HEK293 (cell line): ENCODE measurements at regions not wholly inside any gene's neighbourhood (a gene's known extent, or its start where the extent isn't known, plus 50 kb on each side); places are given as distances from the start of the nearest gene placed in this dataset.

ENCODE experiments used
- CTCF ChIA-PET: fragments of 350-600 bp; formaldehyde crosslinking; extraction: SDS; loops from one replicate; lab custom pipeline; 2021; ENCODE audit warnings: antibody characterized with exemption; lab: Yijun Ruan, JAX
- POLR2A ChIA-PET: fragments of 300-600 bp; formaldehyde crosslinking; extraction: SDS; loops from one replicate; lab custom pipeline; 2020; ENCODE audit warnings: antibody characterized with exemption, inconsistent platforms; lab: Yijun Ruan, JAX
- H3K27ac ChIP-seq: fragments of 200-500 bp; sonication (Bioruptor generic); 2 replicates; pipeline ENCODE4 v1.5.1; 2014; ENCODE audit warnings: low read depth, low read length, control low read depth, inconsistent platforms; ENCODE audit errors: extremely low read depth
- H3K36me3 ChIP-seq, 2 experiments: fragments of 200-500 bp in 1 of 2; sonication (Bioruptor generic) in 1 of 2; 1 replicate in 1 of 2; 2 replicates in 1 of 2; pipeline ENCODE4 v1.5.1; 2014 to 2017; ENCODE audit warnings: inconsistent platforms in 2 of 2, low read length in 2 of 2; ENCODE audit not compliant: control insufficient read depth in 2 of 2, insufficient read depth in 1 of 2
- H3K4me1 ChIP-seq: fragments of 200-500 bp; sonication (Bioruptor generic); 2 replicates; pipeline ENCODE4 v1.5.1; 2014; ENCODE audit warnings: mild to moderate bottlenecking, low read length, inconsistent platforms; ENCODE audit not compliant: control insufficient read depth, insufficient read depth
- H3K4me3 ChIP-seq: 2 replicates; pipeline ENCODE4 v1.5.1; 2011; ENCODE audit warnings: low read depth, mild to moderate bottlenecking, control low read depth, low read length, moderate library complexity
- H3K9me3 ChIP-seq: fragments of 200-500 bp; sonication (Bioruptor generic); 2 replicates; pipeline ENCODE4 v1.5.1; 2014; ENCODE audit warnings: low read depth, low read length, inconsistent platforms; ENCODE audit not compliant: control insufficient read depth, insufficient read depth
- HOXC10 ChIP-seq: sonication (generic); formaldehyde crosslinking; IDR thresholded peaks from 2 replicates; pipeline ENCODE4 v1.8.1; 2023; ENCODE audit warnings: mild to moderate bottlenecking, missing genetic modification reagents
- HOXD13 ChIP-seq: sonication (generic); formaldehyde crosslinking; IDR thresholded peaks from 2 replicates; pipeline ENCODE4 v1.8.0; 2022; ENCODE audit warnings: missing genetic modification reagents, borderline replicate concordance
- IKZF3 ChIP-seq: fragments of 450-650 bp; IDR thresholded peaks from 2 replicates; pipeline ENCODE4 v1.5.0; 2018; ENCODE audit warnings: missing biosample characterization, mild to moderate bottlenecking, missing genetic modification characterization, moderate library complexity
- MYNN ChIP-seq: fragments of 450-650 bp; formaldehyde crosslinking; IDR thresholded peaks from 2 replicates; pipeline ENCODE4 v1.5.1; 2016; ENCODE audit warnings: missing biosample characterization, missing genetic modification characterization, borderline replicate concordance
- PBX3 ChIP-seq: sonication (generic); formaldehyde crosslinking; IDR thresholded peaks from 2 replicates; pipeline ENCODE4 v1.8.1; 2022; ENCODE audit warnings: mild to moderate bottlenecking, moderate library complexity, missing genetic modification reagents
- PRDM1 ChIP-seq: fragments of 450-650 bp; formaldehyde crosslinking; IDR thresholded peaks from 2 replicates; pipeline ENCODE4; 2016; ENCODE audit warnings: missing biosample characterization, missing genetic modification characterization
- PRDM2 ChIP-seq: fragments of 450-650 bp; formaldehyde crosslinking; IDR thresholded peaks from 2 replicates; pipeline ENCODE4 v1.5.1; 2016; ENCODE audit warnings: missing biosample characterization, missing genetic modification characterization, borderline replicate concordance
- REST ChIP-seq: fragments of 450-650 bp; formaldehyde crosslinking; IDR thresholded peaks from 2 replicates; pipeline ENCODE4 v1.5.1; 2016; ENCODE audit warnings: missing biosample characterization, missing genetic modification characterization
- SCRT1 ChIP-seq: fragments of 450-650 bp; formaldehyde crosslinking; IDR thresholded peaks from 2 replicates; pipeline ENCODE4 v1.5.1; 2016; ENCODE audit warnings: missing biosample characterization, missing genetic modification characterization, borderline replicate concordance
- SETDB1 ChIP-seq: IDR thresholded peaks from one replicate; pipeline ENCODE4 v1.6.1; 2017; ENCODE audit warnings: mild to moderate bottlenecking, low read length, moderate library complexity, mixed read lengths; ENCODE audit not compliant: insufficient read length
- YY2 ChIP-seq: fragments of 450-650 bp; formaldehyde crosslinking; IDR thresholded peaks from 2 replicates; pipeline ENCODE4 v1.5.1; 2016; ENCODE audit warnings: missing biosample characterization, missing genetic modification characterization
- ZBTB1 ChIP-seq: fragments of 450-650 bp; formaldehyde crosslinking; IDR thresholded peaks from 2 replicates; pipeline ENCODE4 v1.5.1; 2016; ENCODE audit warnings: missing biosample characterization, missing genetic modification characterization
- ZBTB10 ChIP-seq: fragments of 450-650 bp; formaldehyde crosslinking; IDR thresholded peaks from 2 replicates; pipeline ENCODE4 v1.5.1; 2016; ENCODE audit warnings: missing biosample characterization, missing genetic modification characterization
- ZBTB17 ChIP-seq: fragments of 450-650 bp; formaldehyde crosslinking; IDR thresholded peaks from 2 replicates; pipeline ENCODE4 v1.5.1; 2016; ENCODE audit warnings: missing biosample characterization, missing genetic modification characterization
- ZBTB21 ChIP-seq: fragments of 450-650 bp; formaldehyde crosslinking; IDR thresholded peaks from 2 replicates; pipeline ENCODE4 v1.5.1; 2017; ENCODE audit warnings: missing biosample characterization, missing genetic modification characterization
- ZNF140 ChIP-seq: fragments of 450-650 bp; formaldehyde crosslinking; IDR thresholded peaks from 2 replicates; pipeline ENCODE4 v1.5.1; 2016; ENCODE audit warnings: missing biosample characterization, missing genetic modification characterization
- ZNF157 ChIP-seq: fragments of 450-650 bp; formaldehyde crosslinking; IDR thresholded peaks from 2 replicates; pipeline ENCODE4 v1.5.1; 2016; ENCODE audit warnings: missing biosample characterization, missing genetic modification characterization
- ZNF18 ChIP-seq: fragments of 450-650 bp; formaldehyde crosslinking; IDR thresholded peaks from 2 replicates; pipeline ENCODE4 v1.5.1; 2016; ENCODE audit warnings: missing biosample characterization, missing genetic modification characterization
- ZNF302 ChIP-seq: fragments of 450-650 bp; formaldehyde crosslinking; IDR thresholded peaks from 2 replicates; pipeline ENCODE4 v1.5.1; 2016; ENCODE audit warnings: missing biosample characterization, missing genetic modification characterization, low read depth
- ZNF426 ChIP-seq: fragments of 450-650 bp; formaldehyde crosslinking; IDR thresholded peaks from 2 replicates; pipeline ENCODE4 v1.5.1; 2017; ENCODE audit warnings: missing biosample characterization, missing genetic modification characterization, mild to moderate bottlenecking, inconsistent platforms, moderate library complexity
- ZNF514 ChIP-seq: fragments of 450-650 bp; formaldehyde crosslinking; IDR thresholded peaks from 2 replicates; pipeline ENCODE4 v1.5.1; 2016; ENCODE audit warnings: missing biosample characterization, missing genetic modification characterization
- ZNF585B ChIP-seq: fragments of 450-650 bp; formaldehyde crosslinking; IDR thresholded peaks from 2 replicates; pipeline ENCODE4 v1.5.1; 2016; ENCODE audit warnings: missing biosample characterization, missing genetic modification characterization
- ZNF76 ChIP-seq: fragments of 450-650 bp; formaldehyde crosslinking; IDR thresholded peaks from 2 replicates; pipeline ENCODE4; 2016; ENCODE audit warnings: low read depth, missing biosample characterization, missing genetic modification characterization, borderline replicate concordance
- ZXDB ChIP-seq: fragments of 450-650 bp; formaldehyde crosslinking; IDR thresholded peaks from 2 replicates; pipeline ENCODE4 v1.5.1; 2016; ENCODE audit warnings: missing biosample characterization, missing genetic modification characterization

- TF ChIP-seq PRDM2 (tag by site-specific recombination): no peak
- no peak for TF ChIP-seq ZNF157 (tag by site-specific recombination)
- TF ChIP-seq ZBTB10 (tag by site-specific recombination): no peak
- TF ChIP-seq YY2 (tag by site-specific recombination): no peak
- TF ChIP-seq ZBTB21 (tag by site-specific recombination): no peak
- TF ChIP-seq ZNF18 (tag by site-specific recombination): no peak
- TF ChIP-seq REST: no peak
- no peak for TF ChIP-seq SCRT1 (tag by site-specific recombination)
- TF ChIP-seq IKZF3 (tag by site-specific recombination): no peak
- TF ChIP-seq PBX3 (CRISPR knock-in tag): no peak
These were observed 564.0 kb downstream of the TNS1 start (continued) for GRCh38 chr2:217438821-217439220.

- POLR2A ChIA-PET: no interaction called here
- Histone ChIP-seq H3K27ac (no peak overlapping the region), H3K4me1 (peaks cover 4% of the 10 kb centered on the region; the same call in 1 of the 2 replicates), H3K36me3 (no peaks in the 10 kb centered on the region), H3K4me3 (no peak overlapping the region), H3K9me3 (no peaks in the 10 kb centered on the region)
- CTCF ChIA-PET: interaction anchor here (0.6 kb wide), 1 partner anchor 73 kb away, joined by 3 read pairs; no protein-coding TSS in a partner anchor
- TF ChIP-seq ZXDB (no peak), ZNF140 (tag by site-specific recombination) (no peak), ZBTB1 (tag by site-specific recombination) (no peak), HOXC10 (CRISPR knock-in tag) (no peak), PRDM1 (tag by site-specific recombination) (no peak), ZNF302 (tag by site-specific recombination) (no peak), ZNF585B (tag by site-specific recombination) (no peak), ZNF76 (tag by site-specific recombination) (no peak), ZBTB17 (tag by site-specific recombination) (no peak), MYNN (tag by site-specific recombination) (no peak), ZNF426 (no peak), HOXD13 (CRISPR knock-in tag) (no peak), SETDB1 (no peak), ZNF514 (no peak)
These were observed 564.7 kb downstream of the TNS1 start for GRCh38 chr2:217438136-217438535.
